ENCODE measurements at regions not wholly inside any gene's neighbourhood (a gene's known extent, or its start where the extent isn't known, plus 50 kb on each side); places are given as distances from the start of the nearest gene placed in this dataset.

- DNase-seq: peak; percentile 40
Observed at GRCh38 chr6:28709478-28710349, 184.0 kb downstream of the GPX5 start.

GRCh38 chr6:28710466-28711191 is 184.9 kb downstream of the GPX5 start:
- DNase-seq: peak; percentile 69

GRCh38 chr6:28711325-28711724 is 185.6 kb downstream of the GPX5 start:
- no peak for DNase-seq

- DNase-seq: no peak
Observed at GRCh38 chr6:28711788-28712341, 186.2 kb downstream of the GPX5 start.

- DNase-seq: no peak
Observed at GRCh38 chr6:28712982-28713381, 187.3 kb downstream of the GPX5 start.

GRCh38 chr6:28719275-28719940 is 193.7 kb downstream of the GPX5 start:
- DNase-seq: peak; percentile 66

- no peak for DNase-seq
Observed at GRCh38 chr6:28720357-28721231, 194.9 kb downstream of the GPX5 start.

- DNase-seq: no peak
Observed at GRCh38 chr6:28721372-28721771, 195.7 kb downstream of the GPX5 start.

GRCh38 chr6:28724395-28724794 is 198.7 kb downstream of the GPX5 start:
- DNase-seq: no peak

GRCh38 chr6:28725274-28725809 is 198.4 kb downstream of the TRIM27 start:
- no peak for DNase-seq

- peak; percentile 72 for DNase-seq
Observed at GRCh38 chr6:28725890-28726348, 197.9 kb downstream of the TRIM27 start.

GRCh38 chr6:28726569-28727309 is 197.0 kb downstream of the TRIM27 start:
- no peak for DNase-seq

- DNase-seq: no peak
Observed at GRCh38 chr6:28727559-28728211, 196.1 kb downstream of the TRIM27 start.

- no peak for DNase-seq
Observed at GRCh38 chr6:28729501-28730402, 194.0 kb downstream of the TRIM27 start.

GRCh38 chr6:28732052-28732451 is 191.7 kb downstream of the TRIM27 start:
- no peak for DNase-seq

- no peak for DNase-seq
Observed at GRCh38 chr6:28734443-28734959, 189.3 kb downstream of the TRIM27 start.

GRCh38 chr6:28736121-28736520 is 187.7 kb downstream of the TRIM27 start:
- DNase-seq: no peak

- no peak for DNase-seq
Observed at GRCh38 chr6:28737750-28738395, 185.9 kb downstream of the TRIM27 start.

- no peak for DNase-seq
Observed at GRCh38 chr6:28738396-28738765, 185.4 kb downstream of the TRIM27 start.

Data from NCI-H82 (cell line).